Glutamatergic neuron (in vitro differentiated cells): ENCODE measurements at regions not wholly inside any gene's neighbourhood (a gene's known extent, or its start where the extent isn't known, plus 50 kb on each side); places are given as distances from the start of the nearest gene placed in this dataset.
"Not testable (repeated sequence)": the region's sequence is repeated elsewhere in the genome, so short reads cannot be mapped to it uniquely, and the experiment has no call there.

ENCODE experiments used
- DNase-seq: peaks from one replicate; pipeline ENCODE4 v3.0.0; 2022
- H3K27ac Mint-ChIP-seq: one replicate; pipeline ENCODE4 v1.8.0; 2020; ENCODE audit warnings: mild to moderate bottlenecking, mixed read lengths, inconsistent platforms; ENCODE audit not compliant: unreplicated experiment
- H3K27me3 Mint-ChIP-seq: one replicate; pipeline ENCODE4 v1.8.0; 2020; ENCODE audit warnings: mild to moderate bottlenecking, moderate library complexity, mixed read lengths, inconsistent platforms; ENCODE audit not compliant: unreplicated experiment
- H3K36me3 Mint-ChIP-seq: one replicate; pipeline ENCODE4 v1.8.0; 2020; ENCODE audit warnings: mild to moderate bottlenecking, mixed read lengths, inconsistent platforms; ENCODE audit not compliant: unreplicated experiment
- H3K4me1 Mint-ChIP-seq: one replicate; pipeline ENCODE4 v1.8.0; 2020; ENCODE audit warnings: mild to moderate bottlenecking, low read depth, mixed read lengths, inconsistent platforms; ENCODE audit not compliant: unreplicated experiment
- H3K4me3 Mint-ChIP-seq: one replicate; pipeline ENCODE4 v1.8.0; 2020; ENCODE audit warnings: mild to moderate bottlenecking, mixed read lengths, inconsistent platforms; ENCODE audit not compliant: unreplicated experiment
- H3K9me3 Mint-ChIP-seq: one replicate; pipeline ENCODE4 v1.8.0; 2020; ENCODE audit warnings: mild to moderate bottlenecking, moderate library complexity, mixed read lengths, inconsistent platforms; ENCODE audit not compliant: unreplicated experiment
- CTCF ChIP-seq: fragments of 200-600 bp; sonication (generic); IDR thresholded peaks from one replicate; pipeline ENCODE4 v1.5.0; 2021; ENCODE audit not compliant: partially characterized antibody, unreplicated experiment

- Mint-ChIP-seq H3K27ac (no peak overlapping the region), H3K27me3 (no peaks in the 10 kb centered on the region), H3K4me1 (no peaks in the 10 kb centered on the region), H3K4me3 (no peak overlapping the region), H3K36me3 (no peaks in the 10 kb centered on the region), H3K9me3 (no peaks in the 10 kb centered on the region)
- DNase-seq = no peak
- TF ChIP-seq CTCF = no peak
Observed at GRCh38 chr3:96584066-96584465, 230.3 kb upstream of the EPHA6 start.

DNA sequence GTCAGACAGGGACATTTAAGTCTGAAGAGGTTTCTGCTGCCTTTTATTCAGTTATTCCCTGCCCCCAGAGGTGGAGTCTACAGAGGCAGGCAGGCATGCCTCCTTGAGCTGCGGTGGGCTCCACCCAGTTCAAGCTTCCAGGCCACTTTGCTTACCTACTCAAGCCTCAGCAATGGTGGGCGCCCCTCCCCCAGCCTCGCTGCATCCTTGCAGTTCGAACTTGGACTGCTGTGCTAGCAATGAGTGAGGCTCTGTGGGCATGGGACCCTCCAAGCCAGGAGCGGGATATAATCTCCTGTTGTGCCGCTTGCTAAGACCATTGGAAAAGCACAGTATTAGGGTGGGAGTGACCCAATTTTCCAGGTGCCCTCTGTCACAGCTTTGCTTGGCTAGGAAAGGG lies 207.5 kb upstream of the EPHA6 start:
- not testable (repeated sequence) for H3K4me1 Mint-ChIP-seq, H3K36me3 Mint-ChIP-seq, H3K27me3 Mint-ChIP-seq, H3K9me3 Mint-ChIP-seq, DNase-seq, H3K27ac Mint-ChIP-seq, H3K4me3 Mint-ChIP-seq

- no peaks in the 10 kb centered on the region for H3K4me1 Mint-ChIP-seq
- peaks cover 1% of the 10 kb centered on the region for H3K36me3 Mint-ChIP-seq
- no peak for DNase-seq
- TF ChIP-seq CTCF = no peak
- no peak overlapping the region for H3K27ac Mint-ChIP-seq
- H3K27me3 Mint-ChIP-seq = no peaks in the 10 kb centered on the region
- H3K9me3 Mint-ChIP-seq = no peaks in the 10 kb centered on the region
- no peak overlapping the region for H3K4me3 Mint-ChIP-seq
Observed at GRCh38 chr3:96619475-96619874, 194.9 kb upstream of the EPHA6 start.

DNA sequence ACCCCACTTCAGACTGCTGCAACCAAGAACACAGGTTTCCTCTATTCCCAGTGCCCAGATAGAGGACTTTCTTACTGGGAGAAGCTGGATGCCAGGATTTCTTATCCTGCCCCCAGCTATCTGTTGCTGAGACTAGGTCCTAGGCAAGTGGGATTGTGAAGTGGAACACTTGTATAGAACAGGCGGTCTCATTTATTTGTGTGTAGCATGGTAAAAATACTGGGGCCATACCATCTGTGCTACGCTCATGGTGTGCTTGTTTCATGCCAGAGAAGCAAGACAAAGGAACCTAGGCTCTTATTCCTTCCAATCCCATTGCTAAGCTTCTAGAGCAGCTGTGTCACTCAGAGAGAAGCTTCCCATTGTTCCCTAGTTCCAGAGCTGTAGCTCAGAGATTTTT lies 191.5 kb upstream of the EPHA6 start:
- TF ChIP-seq CTCF = no peak
- H3K4me3 Mint-ChIP-seq = no peak overlapping the region
- no peak overlapping the region for H3K27ac Mint-ChIP-seq
- DNase-seq = no peak
- no peaks in the 10 kb centered on the region for H3K4me1 Mint-ChIP-seq
- no peaks in the 10 kb centered on the region for H3K27me3 Mint-ChIP-seq
- no peaks in the 10 kb centered on the region for H3K36me3 Mint-ChIP-seq
- H3K9me3 Mint-ChIP-seq = no peaks in the 10 kb centered on the region

- H3K4me1 Mint-ChIP-seq = no peaks in the 10 kb centered on the region
- no peak for TF ChIP-seq CTCF
- no peaks in the 10 kb centered on the region for H3K9me3 Mint-ChIP-seq
- H3K27me3 Mint-ChIP-seq = no peaks in the 10 kb centered on the region
- H3K36me3 Mint-ChIP-seq = no peaks in the 10 kb centered on the region
- no peak overlapping the region for H3K27ac Mint-ChIP-seq
- no peak overlapping the region for H3K4me3 Mint-ChIP-seq
- no peak for DNase-seq
Observed at GRCh38 chr3:96631050-96631449, 183.3 kb upstream of the EPHA6 start.

- no peaks in the 10 kb centered on the region for H3K36me3 Mint-ChIP-seq
- no peak overlapping the region for H3K4me3 Mint-ChIP-seq
- H3K27ac Mint-ChIP-seq = no peak overlapping the region
- DNase-seq = no peak
- no peaks in the 10 kb centered on the region for H3K9me3 Mint-ChIP-seq
- H3K4me1 Mint-ChIP-seq = no peaks in the 10 kb centered on the region
- H3K27me3 Mint-ChIP-seq = no peaks in the 10 kb centered on the region
- no peak for TF ChIP-seq CTCF
Observed at GRCh38 chr3:96646596-96646995, 167.8 kb upstream of the EPHA6 start.
